ENCODE measurements at regions not wholly inside any gene's neighbourhood (a gene's known extent, or its start where the extent isn't known, plus 50 kb on each side); places are given as distances from the start of the nearest gene placed in this dataset.

DNA sequence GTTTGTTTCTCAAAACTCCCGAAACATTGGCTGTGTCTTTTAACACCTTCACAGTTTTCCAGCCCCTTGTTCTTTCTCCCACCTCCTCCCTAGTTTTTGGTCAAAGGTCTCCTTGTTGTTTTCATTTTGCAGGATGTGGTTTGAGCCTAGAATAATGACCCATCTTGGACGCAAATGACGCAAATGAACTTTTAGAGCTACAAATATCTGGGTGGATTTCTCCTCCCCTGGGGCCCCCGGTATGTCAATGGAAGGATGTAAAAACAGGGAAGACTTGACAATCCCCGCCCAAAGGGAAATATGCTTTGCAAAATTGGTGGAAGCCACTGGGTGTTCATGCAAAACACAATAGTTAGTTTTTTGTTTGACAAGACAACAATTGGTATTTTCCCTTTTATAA is 236.0 kb upstream of the IRX3 start:
- no peak for DNase-seq

DNA sequence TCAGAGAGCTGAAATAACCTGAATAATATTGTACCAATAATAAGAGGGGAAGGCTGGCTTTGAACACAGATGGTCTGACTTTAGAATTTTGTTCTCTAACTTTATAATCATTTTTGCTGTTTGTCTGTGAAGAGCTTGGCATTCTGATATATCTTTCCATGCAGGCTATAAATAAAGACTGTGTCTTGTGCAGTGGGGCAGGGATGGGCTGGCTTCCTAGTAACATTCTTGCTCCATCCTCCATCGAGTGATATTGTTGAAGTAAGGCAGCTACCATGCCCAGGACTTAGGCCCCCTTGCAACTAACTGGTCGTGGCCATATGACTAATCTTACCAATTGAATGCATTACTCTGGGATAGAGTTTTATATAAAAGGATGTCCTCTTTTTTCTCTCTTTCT is 234.7 kb upstream of the IRX3 start:
- no peak for DNase-seq

DNA sequence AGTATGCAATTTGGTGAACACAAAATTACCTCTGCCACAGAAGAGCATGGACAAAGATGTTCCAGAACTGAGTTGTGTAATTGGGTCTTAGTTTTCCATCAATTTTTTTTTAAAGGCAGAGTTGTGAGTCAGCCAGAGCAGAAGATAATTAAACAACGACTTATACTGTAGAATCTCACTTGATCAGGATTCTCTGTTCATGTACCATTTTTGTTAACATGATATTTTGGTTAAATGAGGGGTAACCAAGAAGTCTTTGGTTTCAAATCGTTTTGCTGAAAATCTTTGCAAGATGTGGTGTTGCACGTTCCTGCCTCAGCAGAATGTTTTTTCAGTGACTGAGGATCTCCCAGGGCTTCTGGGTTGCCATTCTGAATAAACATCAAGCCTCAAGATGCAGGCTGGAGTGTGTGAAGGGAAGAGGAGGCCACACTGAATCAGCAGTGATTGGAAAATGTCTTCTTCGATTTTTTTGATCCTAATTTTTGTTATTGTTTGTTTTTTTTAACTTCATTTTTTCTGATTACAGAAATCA is 232.6 kb upstream of the IRX3 start:
- DNase-seq: no peak

- no peak for DNase-seq
These were observed 230.6 kb upstream of the IRX3 start for GRCh38 chr16:54517181-54517580.

- no peak for DNase-seq
These were observed 225.9 kb upstream of the IRX3 start for GRCh38 chr16:54512467-54512995.

- no peak for DNase-seq
These were observed 224.7 kb upstream of the IRX3 start for GRCh38 chr16:54511222-54511731.

DNA sequence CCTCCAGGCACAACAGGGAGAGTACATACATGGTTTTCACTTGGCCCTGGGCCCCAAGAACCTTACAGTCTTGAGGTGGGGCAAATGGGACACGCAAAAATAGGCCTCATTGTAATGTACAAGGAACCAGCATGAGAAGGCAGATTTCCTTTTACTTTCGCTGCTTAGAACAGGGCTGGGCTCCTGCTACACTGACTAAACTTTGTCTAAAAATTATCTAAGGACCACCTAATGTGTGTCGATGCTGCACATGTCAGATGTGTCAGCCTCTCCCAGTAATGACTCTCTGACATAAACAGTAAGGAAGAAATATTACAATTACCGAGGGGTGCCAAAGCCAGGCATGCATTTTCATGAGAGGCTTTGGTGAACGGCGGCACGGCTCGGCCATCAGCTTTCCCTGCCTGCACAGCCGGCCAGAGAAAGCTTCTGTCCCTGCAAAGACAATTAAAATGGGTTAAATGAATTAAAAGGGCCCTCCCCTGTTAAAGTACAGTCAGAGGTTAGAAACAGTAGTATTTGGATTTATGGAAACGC is 224.2 kb upstream of the IRX3 start:
- DNase-seq: no peak

DNA sequence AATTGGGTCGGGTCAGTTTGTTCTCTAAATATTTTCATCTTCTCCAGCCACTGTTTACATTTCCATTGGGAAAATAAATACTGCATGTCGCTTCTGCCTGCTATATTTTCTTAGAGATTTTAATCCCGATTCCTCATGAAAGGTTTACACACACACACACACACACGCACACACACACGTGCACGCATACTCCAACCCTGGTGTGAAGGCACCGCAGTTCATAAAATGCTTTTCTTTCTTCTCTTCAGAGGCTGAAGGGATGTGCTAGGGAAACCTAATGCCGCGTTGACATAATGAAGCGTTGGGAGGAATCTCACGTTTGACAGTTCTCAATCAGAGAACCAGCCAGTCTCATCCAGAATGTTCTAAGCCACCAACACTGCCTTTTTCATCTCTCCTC is 222.9 kb upstream of the IRX3 start:
- no peak for DNase-seq

- no peak for DNase-seq
These were observed 221.8 kb upstream of the IRX3 start for GRCh38 chr16:54508351-54508750.

- DNase-seq: no peak
These were observed 220.3 kb upstream of the IRX3 start for GRCh38 chr16:54506741-54507500.

- DNase-seq: no peak
These were observed 219.6 kb upstream of the IRX3 start for GRCh38 chr16:54506214-54506580.

DNA sequence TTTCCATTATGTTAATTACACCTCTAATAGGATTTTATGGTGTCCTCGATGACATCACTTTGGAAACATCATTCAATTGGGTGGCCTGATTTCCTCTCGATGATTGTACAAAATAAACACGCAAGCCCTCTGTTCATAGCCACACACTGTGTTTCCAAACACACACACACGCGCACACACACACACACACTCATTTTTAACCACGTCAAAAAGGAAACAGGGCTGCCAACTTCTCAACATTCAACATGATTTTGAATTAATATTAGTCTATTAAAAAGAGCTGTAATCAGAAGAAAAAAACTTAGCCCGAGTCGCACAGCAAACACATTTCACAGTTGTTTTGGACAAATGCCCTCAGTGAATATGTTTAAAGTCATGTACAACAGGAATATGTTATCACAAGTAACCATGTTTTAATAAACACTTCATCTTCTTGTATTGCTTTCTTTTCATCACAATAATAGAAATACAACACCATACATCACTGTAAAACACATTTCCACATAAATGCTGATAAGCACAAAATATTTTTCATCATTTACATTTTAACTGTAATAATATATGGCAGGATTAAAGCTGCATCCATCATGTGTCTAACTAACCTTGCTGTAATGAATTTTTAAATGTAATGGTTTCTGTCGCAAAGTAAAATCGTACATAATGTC is 219.1 kb upstream of the IRX3 start:
- DNase-seq: no peak

DNA sequence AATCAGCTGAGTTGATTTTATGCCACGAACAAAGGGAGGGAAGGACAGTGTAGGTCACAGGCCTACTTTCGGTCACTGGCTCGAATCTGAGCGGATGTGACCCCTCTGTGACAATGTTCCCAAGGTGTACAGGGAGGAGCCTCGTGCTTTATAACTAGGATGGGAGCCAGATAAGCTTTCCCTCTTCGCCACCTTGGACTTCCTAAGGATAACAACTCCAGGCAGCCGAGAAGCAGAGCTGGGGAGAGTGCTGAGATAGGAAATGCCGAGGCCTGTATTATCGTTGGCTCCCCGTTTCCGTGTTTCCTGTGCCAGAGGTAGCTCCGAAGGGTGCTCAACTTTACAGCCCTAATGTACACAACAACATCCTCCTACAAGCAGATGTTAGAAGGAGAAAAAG is 217.8 kb upstream of the IRX3 start:
- no peak for DNase-seq

DNA sequence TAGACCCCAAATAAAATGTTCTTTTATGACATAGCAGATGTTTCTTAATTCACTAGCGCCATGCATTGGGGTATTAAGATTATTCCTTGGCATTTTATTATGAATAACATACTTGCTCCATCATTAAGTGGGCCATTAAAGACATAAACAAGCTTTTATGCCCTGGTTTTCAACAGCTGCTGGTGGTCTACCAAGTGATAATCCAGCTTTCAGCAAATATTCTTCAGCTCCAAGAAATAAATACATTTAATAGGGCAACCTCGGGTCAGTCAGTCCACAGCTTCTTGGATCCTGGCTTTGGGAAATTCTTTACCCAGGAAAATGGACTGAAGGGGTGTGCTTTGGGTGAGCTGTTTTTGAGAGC is 217.3 kb upstream of the IRX3 start:
- no peak for DNase-seq

DNA sequence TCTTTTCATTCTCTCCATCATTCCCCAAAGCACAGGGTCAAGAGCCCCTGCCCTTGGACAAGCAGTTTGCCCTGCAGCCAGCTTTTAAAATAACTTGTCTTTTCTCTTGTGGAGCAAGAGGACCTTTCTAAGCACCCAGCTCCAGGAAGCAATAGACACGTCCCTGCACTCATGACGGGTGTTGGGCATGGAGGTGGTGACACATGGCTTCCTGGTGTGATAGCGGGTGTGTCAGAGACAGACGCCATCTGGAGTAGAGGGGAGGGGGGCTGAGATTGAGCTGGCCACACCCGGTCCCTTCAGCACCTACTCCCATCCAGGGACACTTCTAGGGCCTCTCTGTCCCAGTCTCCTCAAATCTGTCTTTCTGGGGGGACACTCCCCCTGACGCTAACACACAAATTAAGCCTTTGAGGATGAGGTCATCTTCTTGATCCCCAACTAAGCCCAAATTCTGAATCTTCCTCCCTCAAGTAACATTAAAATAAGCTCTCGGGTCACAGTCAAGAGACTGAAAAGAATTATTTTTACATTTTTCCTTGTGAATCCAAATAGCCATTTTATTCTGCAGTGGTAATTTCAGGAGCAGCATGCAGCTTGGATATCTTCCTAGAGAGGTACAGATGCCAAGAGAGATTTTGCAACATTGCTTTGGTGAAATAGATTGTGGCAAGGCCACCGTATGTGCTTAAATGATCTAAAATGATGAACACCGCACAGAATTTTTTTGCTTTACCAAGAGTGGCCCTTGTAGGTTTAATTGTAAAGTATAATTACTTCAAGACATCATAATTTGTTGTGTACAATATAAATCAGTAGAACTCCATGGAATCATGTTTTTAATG is 216.6 kb upstream of the IRX3 start:
- peak in 4 of 58 donors; percentile 2 to 32 (median 25) for DNase-seq

DNA sequence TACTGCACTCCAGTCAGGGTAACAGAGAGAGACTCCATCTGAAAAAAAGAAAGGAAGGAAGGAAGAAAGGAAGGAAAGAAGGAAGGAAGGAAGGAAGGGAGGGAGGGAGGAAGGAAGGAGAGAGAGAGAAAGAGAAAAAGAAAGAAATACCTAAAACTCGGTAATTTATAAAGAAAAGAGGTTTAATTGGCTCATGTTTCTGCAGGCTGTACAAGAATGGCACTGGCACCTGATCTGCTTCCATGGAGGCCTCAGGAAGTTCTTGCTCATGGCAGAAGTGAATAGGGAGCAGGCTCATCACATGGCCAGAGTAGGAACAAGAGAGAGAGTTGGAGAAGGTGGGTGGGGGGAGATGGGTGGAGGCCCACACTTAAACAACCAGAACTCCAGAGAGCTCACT is 215.2 kb upstream of the IRX3 start:
- no peak for DNase-seq

DNA sequence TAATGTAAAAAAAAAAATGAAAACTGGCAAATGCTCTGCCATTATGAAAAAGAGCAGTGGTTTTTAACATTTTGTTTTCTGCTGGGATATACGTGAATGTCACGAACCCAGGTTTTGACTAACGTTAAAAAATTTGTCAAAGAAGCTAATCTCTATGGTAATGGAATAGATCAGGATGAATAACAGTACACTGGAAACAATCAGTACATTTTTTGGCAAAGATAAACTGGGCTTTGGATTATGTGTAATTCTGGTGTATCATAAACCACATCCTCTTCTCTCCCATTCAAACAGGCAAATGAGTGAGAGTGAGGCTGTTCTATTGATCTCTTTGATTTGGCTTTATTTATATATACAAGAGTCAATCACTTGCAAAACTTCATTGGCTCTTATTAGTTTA is 207.0 kb upstream of the IRX3 start:
- no peak for DNase-seq

DNA sequence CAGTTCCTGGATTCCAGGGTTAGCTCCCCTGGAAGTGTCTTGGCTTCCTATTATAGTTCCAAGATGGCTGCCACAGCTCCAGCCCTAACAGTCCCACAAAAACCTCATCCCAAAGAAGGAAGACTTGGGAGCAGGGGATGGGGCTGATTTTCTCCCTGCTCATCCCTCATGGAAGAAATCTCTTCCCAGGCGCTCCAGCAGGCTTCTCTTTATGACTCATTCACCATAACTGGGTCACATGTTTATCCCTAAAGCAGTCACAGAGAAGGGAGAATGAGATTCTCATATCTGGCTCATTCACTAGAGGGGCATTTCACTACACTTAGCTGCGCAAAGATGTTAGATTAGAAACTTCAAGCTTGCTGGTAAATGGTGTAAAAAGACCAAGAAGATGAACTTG is 206.5 kb upstream of the IRX3 start:
- no peak for DNase-seq

DNA sequence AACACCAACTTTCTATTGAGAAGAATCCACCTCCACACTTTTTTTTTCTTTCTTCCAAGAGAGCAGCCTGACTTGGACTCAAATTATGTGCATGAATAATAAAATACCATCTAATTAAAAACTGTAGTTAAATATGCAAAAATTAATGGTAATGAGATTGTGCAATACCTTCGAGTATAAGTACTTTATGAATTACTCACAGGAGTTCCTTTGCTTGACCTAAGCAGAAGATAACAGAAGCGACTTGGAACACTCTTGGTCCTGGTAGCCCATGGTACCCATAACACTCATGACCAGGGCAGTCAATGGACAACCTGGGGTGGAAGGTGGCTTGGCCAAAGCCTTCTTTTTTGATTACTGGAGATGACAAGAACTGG is 203.5 kb upstream of the IRX3 start:
- no peak for DNase-seq

GRCh38 chr16:54489225-54490111 is 202.9 kb upstream of the IRX3 start:
- DNase-seq: no peak
